H9 (cell line): ENCODE measurements at regions not wholly inside any gene's neighbourhood (a gene's known extent, or its start where the extent isn't known, plus 50 kb on each side); places are given as distances from the start of the nearest gene placed in this dataset.
A peak's percentile ranks its signal among the peaks of the same experiment; 100 is the strongest.

Experiments
- DNase-seq: peaks from one replicate; pipeline ENCODE4 v3.0.0-alpha.2; 2017
- H2AFZ ChIP-seq: one replicate; pipeline ENCODE4 v1.6.1; 2013; ENCODE audit warnings: mild to moderate bottlenecking, low read length, control low read depth, moderate library complexity
- H2AK5ac ChIP-seq: 2 replicates; pipeline ENCODE4 v1.6.1; 2013; ENCODE audit warnings: low read length, control low read depth, mixed read lengths; ENCODE audit not compliant: insufficient read length
- H2BK120ac ChIP-seq: one replicate; pipeline ENCODE4 v1.6.1; 2013; ENCODE audit warnings: low read depth, mild to moderate bottlenecking, low read length, control low read depth, inconsistent platforms; ENCODE audit not compliant: poor library complexity, severe bottlenecking
- H2BK12ac ChIP-seq: 2 replicates; pipeline ENCODE4 v1.6.1; 2013; ENCODE audit warnings: low read length, control low read depth, mixed read lengths, low read depth; ENCODE audit not compliant: insufficient read length
- H2BK15ac ChIP-seq: 2 replicates; pipeline ENCODE4 v1.6.1; 2013; ENCODE audit warnings: low read depth, low read length, control low read depth
- H2BK20ac ChIP-seq: one replicate; pipeline ENCODE4 v1.6.1; 2013; ENCODE audit warnings: low read depth, mild to moderate bottlenecking, low read length, control low read depth, inconsistent platforms; ENCODE audit not compliant: poor library complexity, severe bottlenecking
- H2BK5ac ChIP-seq: 2 replicates; pipeline ENCODE4 v1.6.1; 2013; ENCODE audit warnings: low read length, control low read depth, mixed read lengths; ENCODE audit not compliant: insufficient read length
- H3K14ac ChIP-seq: 2 replicates; pipeline ENCODE4 v1.6.1; 2013; ENCODE audit warnings: low read length, control low read depth; ENCODE audit not compliant: insufficient read depth
- H3K18ac ChIP-seq: 2 replicates; pipeline ENCODE4 v1.6.1; 2013; ENCODE audit warnings: low read depth, mild to moderate bottlenecking, mixed read lengths, low read length, control low read depth; ENCODE audit not compliant: insufficient read length
- H3K23ac ChIP-seq: 2 replicates; pipeline ENCODE4 v1.6.1; 2013; ENCODE audit warnings: low read length, control low read depth, mixed read lengths, low read depth; ENCODE audit not compliant: insufficient read length
- H3K23me2 ChIP-seq: 2 replicates; pipeline ENCODE4 v1.6.1; 2013; ENCODE audit warnings: low read depth, mild to moderate bottlenecking, mixed read lengths, low read length, control low read depth; ENCODE audit not compliant: insufficient read length, poor library complexity, severe bottlenecking
- H3K27ac ChIP-seq: 2 replicates; pipeline ENCODE4 v1.5.1; 2013; ENCODE audit warnings: low read length, control low read depth, mixed read lengths, low read depth; ENCODE audit not compliant: insufficient read length
- H3K27me3 ChIP-seq: 2 replicates; pipeline ENCODE4 v1.6.1; 2013; ENCODE audit warnings: low read length, control low read depth, inconsistent platforms; ENCODE audit not compliant: insufficient read depth
- H3K4ac ChIP-seq: 2 replicates; pipeline ENCODE4 v1.6.1; 2013; ENCODE audit warnings: low read depth, mild to moderate bottlenecking, control low read depth, inconsistent platforms, low read length, moderate library complexity
- H3K4me1 ChIP-seq: 2 replicates; pipeline ENCODE4 v1.6.1; 2013; ENCODE audit warnings: low read length, control low read depth, inconsistent platforms; ENCODE audit not compliant: insufficient read depth
- H3K4me2 ChIP-seq: 2 replicates; pipeline ENCODE4 v1.6.1; 2013; ENCODE audit warnings: low read length, control low read depth, mixed read lengths; ENCODE audit not compliant: insufficient read length, insufficient read depth
- H3K56ac ChIP-seq: 2 replicates; pipeline ENCODE4 v1.6.1; 2013; ENCODE audit warnings: low read depth, mild to moderate bottlenecking, mixed read lengths, low read length, control low read depth; ENCODE audit not compliant: insufficient read length
- H3K79me1 ChIP-seq: 2 replicates; pipeline ENCODE4 v1.6.1; 2013; ENCODE audit warnings: low read depth, mild to moderate bottlenecking, moderate library complexity, low read length, control low read depth, inconsistent platforms; ENCODE audit not compliant: insufficient read depth, poor library complexity, severe bottlenecking
- H3K79me2 ChIP-seq: 2 replicates; pipeline ENCODE4 v1.6.1; 2013; ENCODE audit warnings: low read length, control low read depth, inconsistent platforms; ENCODE audit not compliant: insufficient read depth
- H3K9ac ChIP-seq: 2 replicates; pipeline ENCODE4 v1.6.1; 2013; ENCODE audit warnings: low read length, control low read depth, mixed read lengths; ENCODE audit not compliant: insufficient read length; ENCODE audit errors: extremely low read depth
- H3K9me3 ChIP-seq: one replicate; pipeline ENCODE4 v1.6.1; 2013; ENCODE audit warnings: low read depth, low read length, inconsistent platforms; ENCODE audit not compliant: control insufficient read depth
- H3T11ph ChIP-seq: one replicate; pipeline ENCODE4 v1.6.1; 2013; ENCODE audit warnings: mild to moderate bottlenecking, low read length, control low read depth, inconsistent platforms
- H4K20me1 ChIP-seq: one replicate; pipeline ENCODE4 v1.6.1; 2013; ENCODE audit not compliant: control insufficient read depth, insufficient read length, insufficient read depth
- H4K5ac ChIP-seq: 2 replicates; pipeline ENCODE4 v1.6.1; 2013; ENCODE audit warnings: low read depth, mild to moderate bottlenecking, mixed read lengths, low read length, control low read depth; ENCODE audit not compliant: insufficient read length
- H4K8ac ChIP-seq: replicated peaks from 2 replicates; pipeline ENCODE4 v1.6.1; 2013; ENCODE audit warnings: low read length, control low read depth, mixed read lengths, low read depth; ENCODE audit not compliant: insufficient read length
- H4K91ac ChIP-seq: 2 replicates; pipeline ENCODE4 v1.6.1; 2013; ENCODE audit warnings: low read depth, mild to moderate bottlenecking, moderate library complexity, mixed read lengths, low read length, control low read depth; ENCODE audit not compliant: insufficient read length
- H3K27ac Mint-ChIP-seq, 3 experiments: 2 replicates in 2 of 3; 3 replicates in 1 of 3; pipeline ENCODE4 v1.8.0; 2020 to 2021; ENCODE audit warnings: mixed read lengths in 3 of 3, mild to moderate bottlenecking in 1 of 3, moderate library complexity in 1 of 3
- H3K27me3 Mint-ChIP-seq: 2 replicates; pipeline ENCODE4 v1.8.0; 2021; ENCODE audit warnings: low read depth, mild to moderate bottlenecking, moderate library complexity, mixed read lengths
- H3K36me3 Mint-ChIP-seq, 3 experiments: 2 replicates in 2 of 3; 3 replicates in 1 of 3; pipeline ENCODE4 v1.8.0; 2020 to 2021; ENCODE audit warnings: low read depth in 3 of 3, mixed read lengths in 3 of 3; ENCODE audit not compliant: insufficient read depth in 1 of 3
- H3K4me1 Mint-ChIP-seq, 2 experiments: 2 replicates each; pipeline ENCODE4 v1.8.0; 2020; ENCODE audit warnings: mixed read lengths in 2 of 2
- H3K4me3 Mint-ChIP-seq, 2 experiments: 2 replicates in 1 of 2; 3 replicates in 1 of 2; pipeline ENCODE4 v1.8.0; 2020 to 2021; ENCODE audit warnings: mild to moderate bottlenecking in 2 of 2, mixed read lengths in 2 of 2, moderate library complexity in 1 of 2
- H3K9me3 Mint-ChIP-seq, 2 experiments: 2 replicates in 1 of 2; 3 replicates in 1 of 2; pipeline ENCODE4 v1.8.0; 2020; ENCODE audit warnings: mild to moderate bottlenecking in 2 of 2, mixed read lengths in 2 of 2, moderate library complexity in 1 of 2
- WGBS: extraction: QIAGEN DNeasy Blood & Tissue Kit; methylation state at CpG from one replicate; pipeline ENCODE4 v1.1.7; 2013; ENCODE audit warnings: missing lambda C conversion rate, low lambda C conversion rate, mixed read lengths; ENCODE audit not compliant: insufficient read length; ENCODE audit errors: extremely low coverage; 5-methylcytosine and 5-hydroxymethylcytosine counted together
- TF ChIP-seq, protein P1 (sequence below): fragments of 200-600 bp; sonication (generic); conservative IDR thresholded peaks from 3 replicates; pipeline ENCODE4 v1.8.0; 2021; ENCODE audit warnings: antibody characterized with exemption, mild to moderate bottlenecking

DNA sequence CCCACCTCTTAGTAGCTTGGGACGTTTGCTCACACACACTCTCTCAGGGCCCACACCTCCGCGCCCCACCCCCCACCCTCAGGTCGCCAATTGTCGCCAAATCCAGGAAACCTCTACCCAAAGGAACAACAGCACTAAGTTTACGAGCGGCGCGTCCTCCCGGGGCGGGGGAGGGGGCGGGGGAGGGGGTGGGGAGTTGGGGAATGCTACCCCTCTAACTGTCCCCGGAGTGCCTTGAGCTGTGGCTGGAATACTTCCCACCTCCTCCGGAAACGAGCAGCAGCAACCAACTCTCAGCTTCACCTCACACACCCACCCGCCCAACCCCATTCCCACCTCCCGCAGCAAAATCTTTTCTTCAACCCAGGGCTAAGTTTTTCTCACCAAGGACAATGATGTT lies 135.6 kb upstream of the ZIC3 start:
- Histone ChIP-seq H3K9me3 (no peaks in the 10 kb centered on the region), H3K18ac (no peak overlapping the region), H3K23me2 (peaks cover 33% of the 10 kb centered on the region), H3K14ac (no peak overlapping the region), H3T11ph (no peak overlapping the region), H3K4ac (no peak overlapping the region), H3K56ac (no peak overlapping the region), H2BK5ac (no peak overlapping the region), H3K27ac (no peak overlapping the region), H4K5ac (no peak overlapping the region), H2BK12ac (no peak overlapping the region), H4K8ac (no peak overlapping the region), H4K91ac (no peak overlapping the region), H2BK120ac (no peak overlapping the region), H2BK20ac (no peak overlapping the region), H2AFZ (no peak overlapping the region), H3K27me3 (peaks cover 16% of the 10 kb centered on the region), H3K79me1 (no peaks in the 10 kb centered on the region), H2AK5ac (no peak overlapping the region), H2BK15ac (no peak overlapping the region), H3K4me1 (peaks cover 9% of the 10 kb centered on the region; the same call in 1 of the 2 replicates), H3K4me2 (peak overlapping the region; percentile 75), H3K9ac (no peak overlapping the region), H3K23ac (no peak overlapping the region), H4K20me1 (no peaks in the 10 kb centered on the region), H3K79me2 (no peaks in the 10 kb centered on the region)
- peaks cover 0 to 4% (median 0%) of the 10 kb centered on the region in 3 experiments; a peak in 3 of 7 replicates for H3K36me3 Mint-ChIP-seq
- WGBS, result no CpG with 5 or more reads among the region's 17 CpGs
- peaks cover 1 to 57% of the 10 kb centered on the region in 2 experiments; a peak in 4 of 5 replicates for H3K9me3 Mint-ChIP-seq
- peaks cover 21 to 48% of the 10 kb centered on the region in 2 experiments for H3K4me1 Mint-ChIP-seq
- peak; percentile 42 for DNase-seq
- peaks cover 64% of the 10 kb centered on the region for H3K27me3 Mint-ChIP-seq
- TF ChIP-seq, protein P1, sequence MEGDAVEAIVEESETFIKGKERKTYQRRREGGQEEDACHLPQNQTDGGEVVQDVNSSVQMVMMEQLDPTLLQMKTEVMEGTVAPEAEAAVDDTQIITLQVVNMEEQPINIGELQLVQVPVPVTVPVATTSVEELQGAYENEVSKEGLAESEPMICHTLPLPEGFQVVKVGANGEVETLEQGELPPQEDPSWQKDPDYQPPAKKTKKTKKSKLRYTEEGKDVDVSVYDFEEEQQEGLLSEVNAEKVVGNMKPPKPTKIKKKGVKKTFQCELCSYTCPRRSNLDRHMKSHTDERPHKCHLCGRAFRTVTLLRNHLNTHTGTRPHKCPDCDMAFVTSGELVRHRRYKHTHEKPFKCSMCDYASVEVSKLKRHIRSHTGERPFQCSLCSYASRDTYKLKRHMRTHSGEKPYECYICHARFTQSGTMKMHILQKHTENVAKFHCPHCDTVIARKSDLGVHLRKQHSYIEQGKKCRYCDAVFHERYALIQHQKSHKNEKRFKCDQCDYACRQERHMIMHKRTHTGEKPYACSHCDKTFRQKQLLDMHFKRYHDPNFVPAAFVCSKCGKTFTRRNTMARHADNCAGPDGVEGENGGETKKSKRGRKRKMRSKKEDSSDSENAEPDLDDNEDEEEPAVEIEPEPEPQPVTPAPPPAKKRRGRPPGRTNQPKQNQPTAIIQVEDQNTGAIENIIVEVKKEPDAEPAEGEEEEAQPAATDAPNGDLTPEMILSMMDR, result no peak
- H3K27ac Mint-ChIP-seq, result no peak overlapping the region
- H3K4me3 Mint-ChIP-seq, result peak overlapping the region; percentile 56 to 84
